ENCODE measurements at regions not wholly inside any gene's neighbourhood (a gene's known extent, or its start where the extent isn't known, plus 50 kb on each side); places are given as distances from the start of the nearest gene placed in this dataset.
A peak's percentile ranks its signal among the peaks of the same experiment; 100 is the strongest.

GRCh38 chr7:53306846-53307245 lies 271.4 kb downstream of the POM121L12 start:
- H4K91ac ChIP-seq (ENCODE audit: low read length), result no peak overlapping the region
- no peak overlapping the region for H3K23ac ChIP-seq (ENCODE audit: low read length in 2 of 2)
- no peaks in the 10 kb centered on the region for H3K79me1 ChIP-seq (replicated peaks; ENCODE audit: low read length, poor library complexity, severe bottlenecking)
- no peak overlapping the region for H2AFZ ChIP-seq (ENCODE audit: low read depth, low read length)
- H3K9me3 ChIP-seq (ENCODE audit: control insufficient read depth, low read length), result peaks cover 10% of the 10 kb centered on the region
- H2BK15ac ChIP-seq (ENCODE audit: low read depth, poor library complexity, severe bottlenecking), result no peak overlapping the region
- no peak overlapping the region for H2BK12ac ChIP-seq (ENCODE audit: low read length in 2 of 2)
- H2BK5ac ChIP-seq (ENCODE audit: low read depth, low read length, poor library complexity, severe bottlenecking), result no peak overlapping the region
- no peaks in the 10 kb centered on the region for H3K4me1 ChIP-seq (ENCODE audit: control insufficient read depth, insufficient read depth, low read depth, low read length)
- no peak overlapping the region for H2AK5ac ChIP-seq (ENCODE audit: low read length, severe bottlenecking)
- H3K27ac ChIP-seq (ENCODE audit: low read length, poor library complexity, severe bottlenecking), result no peak overlapping the region
- no peak for DNase-seq
- H3K4ac ChIP-seq (ENCODE audit: low read depth in 1 of 2, low read length in 2 of 2), result no peak overlapping the region
- H4K8ac ChIP-seq (ENCODE audit: low read length), result no peak overlapping the region
- no peaks in the 10 kb centered on the region for H3K27me3 ChIP-seq (ENCODE audit: control insufficient read depth in 1 of 2, insufficient read depth in 1 of 2, low read length in 2 of 2)
- H3K36me3 ChIP-seq (ENCODE audit: control insufficient read depth in 1 of 2, insufficient read depth in 2 of 2, low read depth in 1 of 2, low read length in 2 of 2), result no peaks in the 10 kb centered on the region
- H3K4me3 ChIP-seq (ENCODE audit: insufficient read depth in 1 of 2, low read depth in 1 of 2, low read length in 2 of 2), result no peak overlapping the region
- no peak overlapping the region for H3K9ac ChIP-seq (ENCODE audit: low read length)
- no peak overlapping the region for H3K14ac ChIP-seq (ENCODE audit: low read length in 2 of 2)
- no peak overlapping the region for H3K4me2 ChIP-seq (ENCODE audit: low read length, poor library complexity, severe bottlenecking)
- H2BK120ac ChIP-seq (ENCODE audit: low read depth, low read length), result no peak overlapping the region
- H3K18ac ChIP-seq (ENCODE audit: low read depth in 1 of 2, low read length in 2 of 2), result no peak overlapping the region
- WGBS, result 89% methylated on average over 3 of the region's 3 CpGs

GRCh38 chr7:53311205-53311604 lies 275.8 kb downstream of the POM121L12 start:
- no peak overlapping the region for H3K9ac ChIP-seq (ENCODE audit: low read length)
- no peak overlapping the region for H3K4me3 ChIP-seq (ENCODE audit: insufficient read depth in 1 of 2, low read depth in 1 of 2, low read length in 2 of 2)
- no peak overlapping the region for H3K23ac ChIP-seq (ENCODE audit: low read length in 2 of 2)
- H3K4me2 ChIP-seq (ENCODE audit: low read length, poor library complexity, severe bottlenecking), result no peak overlapping the region
- no peaks in the 10 kb centered on the region for H3K27me3 ChIP-seq (ENCODE audit: control insufficient read depth in 1 of 2, insufficient read depth in 1 of 2, low read length in 2 of 2)
- no peak overlapping the region for H4K91ac ChIP-seq (ENCODE audit: low read length)
- H3K79me1 ChIP-seq (replicated peaks; ENCODE audit: low read length, poor library complexity, severe bottlenecking), result no peaks in the 10 kb centered on the region
- H2AK5ac ChIP-seq (ENCODE audit: low read length, severe bottlenecking), result no peak overlapping the region
- H3K9me3 ChIP-seq (ENCODE audit: control insufficient read depth, low read length), result peaks cover 10% of the 10 kb centered on the region
- no peak overlapping the region for H3K18ac ChIP-seq (ENCODE audit: low read depth in 1 of 2, low read length in 2 of 2)
- H3K4ac ChIP-seq (ENCODE audit: low read depth in 1 of 2, low read length in 2 of 2), result no peak overlapping the region
- no peak overlapping the region for H2BK15ac ChIP-seq (ENCODE audit: low read depth, poor library complexity, severe bottlenecking)
- H3K14ac ChIP-seq (ENCODE audit: low read length in 2 of 2), result no peak overlapping the region
- H2AFZ ChIP-seq (ENCODE audit: low read depth, low read length), result no peak overlapping the region
- no peak overlapping the region for H4K8ac ChIP-seq (ENCODE audit: low read length)
- 82% methylated on average over 5 of the region's 5 CpGs for WGBS
- H2BK120ac ChIP-seq (ENCODE audit: low read depth, low read length), result no peak overlapping the region
- no peaks in the 10 kb centered on the region for H3K36me3 ChIP-seq (ENCODE audit: control insufficient read depth in 1 of 2, insufficient read depth in 2 of 2, low read depth in 1 of 2, low read length in 2 of 2)
- DNase-seq, result no peak
- no peak overlapping the region for H2BK12ac ChIP-seq (ENCODE audit: low read length in 2 of 2)
- H3K4me1 ChIP-seq (ENCODE audit: control insufficient read depth, insufficient read depth, low read depth, low read length), result peaks cover 2% of the 10 kb centered on the region
- no peak overlapping the region for H2BK5ac ChIP-seq (ENCODE audit: low read depth, low read length, poor library complexity, severe bottlenecking)
- H3K27ac ChIP-seq (ENCODE audit: low read length, poor library complexity, severe bottlenecking), result no peak overlapping the region

- H3K27me3 ChIP-seq (ENCODE audit: control insufficient read depth in 1 of 2, insufficient read depth in 1 of 2, low read length in 2 of 2), result no peaks in the 10 kb centered on the region
- H3K4me1 ChIP-seq (ENCODE audit: control insufficient read depth, insufficient read depth, low read depth, low read length), result peaks cover 2% of the 10 kb centered on the region
- no peak overlapping the region for H2BK120ac ChIP-seq (ENCODE audit: low read depth, low read length)
- H3K4ac ChIP-seq (ENCODE audit: low read depth in 1 of 2, low read length in 2 of 2), result no peak overlapping the region
- no peak overlapping the region for H3K4me2 ChIP-seq (ENCODE audit: low read length, poor library complexity, severe bottlenecking)
- H2AFZ ChIP-seq (ENCODE audit: low read depth, low read length), result peak overlapping the region; percentile 11
- no peak overlapping the region for H2AK5ac ChIP-seq (ENCODE audit: low read length, severe bottlenecking)
- no peak overlapping the region for H2BK12ac ChIP-seq (ENCODE audit: low read length in 2 of 2)
- H2BK15ac ChIP-seq (ENCODE audit: low read depth, poor library complexity, severe bottlenecking), result no peak overlapping the region
- no peak overlapping the region for H3K27ac ChIP-seq (ENCODE audit: low read length, poor library complexity, severe bottlenecking)
- no peak overlapping the region for H4K91ac ChIP-seq (ENCODE audit: low read length)
- WGBS, result 64% methylated on average over 5 of the region's 6 CpGs
- H3K9me3 ChIP-seq (ENCODE audit: control insufficient read depth, low read length), result peaks cover 4% of the 10 kb centered on the region
- no peaks in the 10 kb centered on the region for H3K79me1 ChIP-seq (replicated peaks; ENCODE audit: low read length, poor library complexity, severe bottlenecking)
- H3K14ac ChIP-seq (ENCODE audit: low read length in 2 of 2), result no peak overlapping the region
- H3K36me3 ChIP-seq (ENCODE audit: control insufficient read depth in 1 of 2, insufficient read depth in 2 of 2, low read depth in 1 of 2, low read length in 2 of 2), result no peaks in the 10 kb centered on the region
- H4K8ac ChIP-seq (ENCODE audit: low read length), result no peak overlapping the region
- H2BK5ac ChIP-seq (ENCODE audit: low read depth, low read length, poor library complexity, severe bottlenecking), result no peak overlapping the region
- H3K18ac ChIP-seq (ENCODE audit: low read depth in 1 of 2, low read length in 2 of 2), result no peak overlapping the region
- no peak overlapping the region for H3K9ac ChIP-seq (ENCODE audit: low read length)
- DNase-seq, result no peak
- no peak overlapping the region for H3K4me3 ChIP-seq (ENCODE audit: insufficient read depth in 1 of 2, low read depth in 1 of 2, low read length in 2 of 2)
- no peak overlapping the region for H3K23ac ChIP-seq (ENCODE audit: low read length in 2 of 2)
Observed at GRCh38 chr7:53315981-53316380, 280.5 kb downstream of the POM121L12 start.

- Histone ChIP-seq H2BK15ac (ENCODE audit: low read depth, poor library complexity, severe bottlenecking) (no peak overlapping the region), H3K18ac (ENCODE audit: low read depth in 1 of 2, low read length in 2 of 2) (no peak overlapping the region), H4K91ac (ENCODE audit: low read length) (no peak overlapping the region), H2BK5ac (ENCODE audit: low read depth, low read length, poor library complexity, severe bottlenecking) (no peak overlapping the region), H2AFZ (ENCODE audit: low read depth, low read length) (no peak overlapping the region), H3K14ac (ENCODE audit: low read length in 2 of 2) (no peak overlapping the region), H3K4ac (ENCODE audit: low read depth in 1 of 2, low read length in 2 of 2) (no peak overlapping the region), H3K4me1 (ENCODE audit: control insufficient read depth, insufficient read depth, low read depth, low read length) (peaks cover 2% of the 10 kb centered on the region), H3K36me3 (ENCODE audit: control insufficient read depth in 1 of 2, insufficient read depth in 2 of 2, low read depth in 1 of 2, low read length in 2 of 2) (no peaks in the 10 kb centered on the region), H3K4me3 (ENCODE audit: insufficient read depth in 1 of 2, low read depth in 1 of 2, low read length in 2 of 2) (no peak overlapping the region), H3K9ac (ENCODE audit: low read length) (no peak overlapping the region), H3K4me2 (ENCODE audit: low read length, poor library complexity, severe bottlenecking) (no peak overlapping the region), H3K27ac (ENCODE audit: low read length, poor library complexity, severe bottlenecking) (no peak overlapping the region), H2BK120ac (ENCODE audit: low read depth, low read length) (no peak overlapping the region), H3K79me1 (replicated peaks; ENCODE audit: low read length, poor library complexity, severe bottlenecking) (no peaks in the 10 kb centered on the region), H3K23ac (ENCODE audit: low read length in 2 of 2) (no peak overlapping the region), H2BK12ac (ENCODE audit: low read length in 2 of 2) (no peak overlapping the region), H3K27me3 (ENCODE audit: control insufficient read depth in 1 of 2, insufficient read depth in 1 of 2, low read length in 2 of 2) (no peaks in the 10 kb centered on the region), H4K8ac (ENCODE audit: low read length) (no peak overlapping the region), H3K9me3 (ENCODE audit: control insufficient read depth, low read length) (peaks cover 3% of the 10 kb centered on the region), H2AK5ac (ENCODE audit: low read length, severe bottlenecking) (no peak overlapping the region)
- no peak for DNase-seq
- 38% methylated on average over 1 of the region's 4 CpGs for WGBS
Observed at GRCh38 chr7:53318566-53318965, 283.1 kb downstream of the POM121L12 start.

Measured in mesenchymal stem cell (in vitro differentiated cells and primary cell).